IMR-90 (cell line): ENCODE measurements at regions not wholly inside any gene's neighbourhood (a gene's known extent, or its start where the extent isn't known, plus 50 kb on each side); places are given as distances from the start of the nearest gene placed in this dataset.

Experiments used
- ATAC-seq: fragments of 200-7000 bp; cut with Tn5 transposase; 2 replicates; pipeline ENCODE4 v1.9.1; 2020; ENCODE audit warnings: low read depth, mild to moderate bottlenecking, moderate library complexity
- BruUV-seq: library from RNA; stranded (reverse); fragments of 400-500 nt; replicated peaks from 2 replicates; lab custom pipeline; 2021; lab: Mats Ljungman, UMichigan
- CTCF ChIA-PET: fragments of 300-600 bp; formaldehyde crosslinking; extraction: SDS; loops from one replicate; lab custom pipeline; 2021; ENCODE audit warnings: antibody characterized with exemption; lab: Yijun Ruan, JAX
- POLR2A ChIA-PET: fragments of 300-600 bp; sonication (Branson Sonifier 250); formaldehyde crosslinking; loops from one replicate; lab custom pipeline; 2022; ENCODE audit warnings: antibody characterized with exemption; ENCODE audit not compliant: unreplicated experiment; lab: Charles Lee
- DNase-seq: peaks from one replicate; pipeline ENCODE4 v3.0.0; 2013
- H2AFZ ChIP-seq: replicated peaks from 2 replicates; pipeline ENCODE3; 2013; ENCODE audit warnings: low read length, mild to moderate bottlenecking; ENCODE audit not compliant: poor library complexity
- H2AK5ac ChIP-seq: 2 replicates; pipeline ENCODE4 v1.6.1; 2013; ENCODE audit warnings: low read depth, low read length, inconsistent platforms
- H2AK9ac ChIP-seq: replicated peaks from 2 replicates; pipeline ENCODE3; 2013; ENCODE audit warnings: mild to moderate bottlenecking, low read depth, low read length, moderate library complexity; ENCODE audit not compliant: poor library complexity
- H2BK120ac ChIP-seq: 2 replicates; pipeline ENCODE4 v1.6.1; 2013; ENCODE audit warnings: low read depth, low read length, inconsistent platforms
- H2BK15ac ChIP-seq: 3 replicates; pipeline ENCODE4 v1.6.1; 2013; ENCODE audit warnings: low read depth, low read length, inconsistent platforms
- H2BK20ac ChIP-seq: 2 replicates; pipeline ENCODE4 v1.6.1; 2013; ENCODE audit warnings: low read depth, mild to moderate bottlenecking, inconsistent platforms, low read length, moderate library complexity
- H2BK5ac ChIP-seq: 2 replicates; pipeline ENCODE4 v1.6.1; 2013; ENCODE audit warnings: mild to moderate bottlenecking, low read depth, low read length, inconsistent platforms; ENCODE audit not compliant: poor library complexity, severe bottlenecking
- H3K14ac ChIP-seq: replicated peaks from 2 replicates; pipeline ENCODE4 v1.6.1; 2013; ENCODE audit warnings: low read depth, low read length, inconsistent platforms
- H3K18ac ChIP-seq: 2 replicates; pipeline ENCODE4 v1.6.1; 2013; ENCODE audit warnings: low read depth, low read length, control low read depth
- H3K23ac ChIP-seq: 2 replicates; pipeline ENCODE4 v1.6.1; 2013; ENCODE audit warnings: low read depth, low read length, inconsistent platforms
- H3K27ac ChIP-seq: 2 replicates; pipeline ENCODE4 v1.5.1; 2013; ENCODE audit warnings: mild to moderate bottlenecking, control low read depth, low read length; ENCODE audit not compliant: insufficient read depth
- H3K27me3 ChIP-seq: 2 replicates; pipeline ENCODE4 v1.6.1; 2013; ENCODE audit warnings: low read length; ENCODE audit not compliant: control insufficient read depth, insufficient read depth
- H3K36me3 ChIP-seq: 2 replicates; pipeline ENCODE4 v1.6.1; 2013; ENCODE audit warnings: low read length, mixed read lengths; ENCODE audit not compliant: control insufficient read depth, insufficient read depth
- H3K4ac ChIP-seq: 2 replicates; pipeline ENCODE4 v1.6.1; 2013; ENCODE audit warnings: low read depth, low read length, inconsistent platforms
- H3K4me1 ChIP-seq: 2 replicates; pipeline ENCODE4 v1.6.1; 2013; ENCODE audit warnings: low read length, mixed read lengths; ENCODE audit not compliant: control insufficient read depth, insufficient read depth
- H3K4me2 ChIP-seq: 2 replicates; pipeline ENCODE4 v1.6.1; 2013; ENCODE audit warnings: low read depth, mild to moderate bottlenecking, control low read depth, low read length, moderate library complexity
- H3K4me3 ChIP-seq: 2 replicates; pipeline ENCODE4 v1.5.1; 2013; ENCODE audit warnings: low read depth, mild to moderate bottlenecking, control low read depth, low read length, moderate library complexity; ENCODE audit not compliant: insufficient read depth
- H3K56ac ChIP-seq: 2 replicates; pipeline ENCODE4 v1.6.1; 2013; ENCODE audit warnings: low read length, inconsistent platforms; ENCODE audit not compliant: insufficient read depth; ENCODE audit errors: extremely low read depth
- H3K79me1 ChIP-seq, 2 experiments: 2 replicates each; pipeline ENCODE4 v1.6.1; 2013; ENCODE audit warnings: low read length in 2 of 2, inconsistent platforms in 1 of 2, low read depth in 1 of 2
- H3K9ac ChIP-seq: 2 replicates; pipeline ENCODE4 v1.6.1; 2013; ENCODE audit warnings: low read depth, low read length, control low read depth
- H3K9me1 ChIP-seq: 2 replicates; pipeline ENCODE4 v1.6.1; 2013; ENCODE audit warnings: low read length, inconsistent platforms; ENCODE audit not compliant: insufficient read depth
- H3K9me3 ChIP-seq: 2 replicates; pipeline ENCODE4 v1.6.1; 2013; ENCODE audit warnings: low read length; ENCODE audit not compliant: control insufficient read depth, insufficient read depth
- H4K20me1 ChIP-seq: 2 replicates; pipeline ENCODE4 v1.6.1; 2013; ENCODE audit warnings: low read length, inconsistent platforms; ENCODE audit not compliant: insufficient read depth
- H4K5ac ChIP-seq: 2 replicates; pipeline ENCODE4 v1.6.1; 2013; ENCODE audit warnings: mild to moderate bottlenecking, low read depth, low read length, control low read depth
- H4K8ac ChIP-seq, 2 experiments: 2 replicates each; pipeline ENCODE4 v1.6.1; 2013; ENCODE audit warnings: low read depth in 2 of 2, low read length in 2 of 2, control low read depth in 1 of 2, inconsistent platforms in 1 of 2
- H4K91ac ChIP-seq: 2 replicates; pipeline ENCODE4 v1.6.1; 2013; ENCODE audit warnings: low read depth, low read length, inconsistent platforms; ENCODE audit not compliant: insufficient read depth
- CHD1 ChIP-seq: IDR thresholded peaks from 2 replicates; pipeline ENCODE4 v1.6.1; 2012; ENCODE audit warnings: low read depth, low read length, improper control_type of control experiment
- FOS ChIP-seq: fragments of 150-350 bp; IDR thresholded peaks from 2 replicates; pipeline ENCODE4 v1.6.1; 2016; ENCODE audit warnings: low read depth, low read length
- MAFK ChIP-seq: IDR thresholded peaks from 2 replicates; pipeline ENCODE4 v1.6.1; 2012; ENCODE audit warnings: low read depth, low read length, improper control_type of control experiment
- MAZ ChIP-seq: IDR thresholded peaks from 2 replicates; pipeline ENCODE4 v1.6.1; 2012; ENCODE audit warnings: low read depth, mild to moderate bottlenecking, low read length, improper control_type of control experiment, moderate library complexity, borderline replicate concordance
- RFX5 ChIP-seq: IDR thresholded peaks from 2 replicates; pipeline ENCODE4 v1.8.0; 2012; ENCODE audit warnings: low read depth, mild to moderate bottlenecking, low read length, moderate library complexity
- SMC3 ChIP-seq: fragments of 150-350 bp; IDR thresholded peaks from 2 replicates; pipeline ENCODE4 v1.6.1; 2016; ENCODE audit warnings: low read depth, mild to moderate bottlenecking, antibody characterized with exemption, low read length, moderate library complexity
- WGBS, 2 experiments: methylation state at CpG; one replicate each; pipeline versions ENCODE4 v1.1.5 to v1.1.7; 2013; ENCODE audit warnings: missing lambda C conversion rate in 2 of 2; ENCODE audit not compliant: insufficient read length in 1 of 2; ENCODE audit errors: extremely low coverage in 2 of 2; 5-methylcytosine and 5-hydroxymethylcytosine counted together
- dilution Hi-C: fragments of 300-500 bp; cut with HindIII; formaldehyde crosslinking; loops from one replicate; pipeline ENCODE4 v1.14.3; 2018; ENCODE audit warnings: low sequenced_read_pairs; ENCODE audit not compliant: unreplicated experiment
- in situ Hi-C: fragments of 300-500 bp; cut with MboI; formaldehyde crosslinking; loops from 3 replicates; pipeline ENCODE4 v1.14.3; 2019; ENCODE audit warnings: low sequenced_read_pairs, inconsistent platforms, mixed read lengths
- intact Hi-C: fragments of 100-400 bp; cut with micrococcal nuclease; formaldehyde crosslinking; loops from 2 replicates; pipeline ENCODE4 v1.10.0; 2022

- POLR2A ChIA-PET, result no interaction called here
- H3K9ac ChIP-seq, result no peak overlapping the region
- peaks cover 23% of the 10 kb centered on the region for H3K27me3 ChIP-seq
- no peak overlapping the region for H3K18ac ChIP-seq
- H3K4me3 ChIP-seq, result no peak overlapping the region
- H2AK9ac ChIP-seq, result no peak overlapping the region
- no peaks in the 10 kb centered on the region for H3K9me1 ChIP-seq
- H3K9me3 ChIP-seq, result no peaks in the 10 kb centered on the region
- BruUV-seq, result no TSS peak
- in situ Hi-C loops (loop anchor here (25.0 kb wide), 1 partner anchor 673 kb away; no protein-coding TSS in a partner anchor), intact Hi-C loops (no loop called here), dilution Hi-C loops (no loop called here)
- H4K8ac ChIP-seq, result no peak overlapping the region
- H2BK20ac ChIP-seq, result no peak overlapping the region
- H3K14ac ChIP-seq, result no peak overlapping the region
- no peak overlapping the region for H2BK5ac ChIP-seq
- no peaks in the 10 kb centered on the region for H3K36me3 ChIP-seq
- H3K23ac ChIP-seq, result no peak overlapping the region
- no peaks in the 10 kb centered on the region for H4K20me1 ChIP-seq
- H4K5ac ChIP-seq, result no peak overlapping the region
- 53% methylated on average over 5 of the region's 8 CpGs; no CpG with 5 or more reads in 1 of the 2 experiments for WGBS, 2 experiments
- no peaks in the 10 kb centered on the region for H3K79me1 ChIP-seq
- H2BK120ac ChIP-seq, result no peak overlapping the region
- H4K91ac ChIP-seq, result no peak overlapping the region
- H2BK15ac ChIP-seq, result no peak overlapping the region
- H3K4me2 ChIP-seq, result no peak overlapping the region
- CTCF ChIA-PET, result no interaction called here
- no peak for TF ChIP-seq MAZ
- TF ChIP-seq SMC3, result no peak
- no peak for TF ChIP-seq MAFK
- TF ChIP-seq FOS, result no peak
- TF ChIP-seq CHD1, result no peak
- no peak for TF ChIP-seq RFX5
- H2AK5ac ChIP-seq, result no peak overlapping the region
- ATAC-seq (no peak), DNase-seq (no peak)
- no peak overlapping the region for H3K27ac ChIP-seq
- H3K4me1 ChIP-seq, result no peaks in the 10 kb centered on the region
- no peak overlapping the region for H3K4ac ChIP-seq
- H3K56ac ChIP-seq, result no peak overlapping the region
- no peak overlapping the region for H2AFZ ChIP-seq
Measured at GRCh38 chr9:126234681-126235335, 91.8 kb upstream of the MVB12B start.
